Ascending aorta (tissue), 2 donors: ENCODE measurements at regions not wholly inside any gene's neighbourhood (a gene's known extent, or its start where the extent isn't known, plus 50 kb on each side); places are given as distances from the start of the nearest gene placed in this dataset.

Source experiments
- DNase-seq, 2 donors: peaks; one replicate each; pipeline ENCODE4 v3.0.0-alpha.2; 2019; ENCODE audit warnings: low spot score in 2 of 2
- H3K27ac ChIP-seq, 2 donors: fragments of 200-600 bp; sonication (generic); one replicate each; pipeline ENCODE4 v1.5.1; 2016 to 2017; ENCODE audit warnings: mild to moderate bottlenecking in 1 of 2
- H3K27me3 ChIP-seq: fragments of 200-600 bp; sonication (generic); one replicate; pipeline ENCODE4 v1.5.1; 2017
- H3K36me3 ChIP-seq, 2 donors: fragments of 200-600 bp; sonication (generic); one replicate each; pipeline ENCODE4 v1.5.1; 2016
- H3K4me1 ChIP-seq, 2 donors: fragments of 200-600 bp; sonication (generic); one replicate each; pipeline ENCODE4 v1.5.1; 2016 to 2017; ENCODE audit warnings: mild to moderate bottlenecking in 1 of 2
- H3K4me3 ChIP-seq, 2 donors: fragments of 200-600 bp; sonication (generic); one replicate each; pipeline ENCODE4 v1.5.1; 2016 to 2017; ENCODE audit warnings: mild to moderate bottlenecking in 1 of 2
- H3K9me3 ChIP-seq, 2 donors: fragments of 200-600 bp; sonication (generic); one replicate each; pipeline ENCODE4 v1.5.1; 2016
- CTCF ChIP-seq, 3 experiments: fragments of 200-600 bp in 2 of 3; fragments of 450-650 bp in 1 of 3; sonication (generic) in 2 of 3; IDR thresholded peaks; one replicate each; pipeline ENCODE4 v1.5.1; 2016 to 2019; ENCODE audit warnings: antibody characterized with exemption in 3 of 3, mild to moderate bottlenecking in 1 of 3, moderate library complexity in 1 of 3
- intact Hi-C: fragments of 100-400 bp; cut with DNase I; formaldehyde crosslinking; loops from one replicate; pipeline ENCODE4 v1.15.1; 2023

- no peak overlapping the region for H3K27ac ChIP-seq
- intact Hi-C loops, result loop anchor here (5.0 kb wide), 1 partner anchor 62 kb away; no protein-coding TSS in a partner anchor
- DNase-seq, result no peak
- no peak overlapping the region for H3K4me3 ChIP-seq
- H3K4me1 ChIP-seq, result peaks cover 0 to 8% of the 10 kb centered on the region in 2 donors
- no peaks in the 10 kb centered on the region for H3K36me3 ChIP-seq
- no peak for TF ChIP-seq CTCF (IDR thresholded peaks at IDR 0.05)
- no peaks in the 10 kb centered on the region for H3K9me3 ChIP-seq
- H3K27me3 ChIP-seq, result no peaks in the 10 kb centered on the region
These were observed 147.4 kb upstream of the RXFP1 start for GRCh38 chr4:158374318-158374717.

DNA sequence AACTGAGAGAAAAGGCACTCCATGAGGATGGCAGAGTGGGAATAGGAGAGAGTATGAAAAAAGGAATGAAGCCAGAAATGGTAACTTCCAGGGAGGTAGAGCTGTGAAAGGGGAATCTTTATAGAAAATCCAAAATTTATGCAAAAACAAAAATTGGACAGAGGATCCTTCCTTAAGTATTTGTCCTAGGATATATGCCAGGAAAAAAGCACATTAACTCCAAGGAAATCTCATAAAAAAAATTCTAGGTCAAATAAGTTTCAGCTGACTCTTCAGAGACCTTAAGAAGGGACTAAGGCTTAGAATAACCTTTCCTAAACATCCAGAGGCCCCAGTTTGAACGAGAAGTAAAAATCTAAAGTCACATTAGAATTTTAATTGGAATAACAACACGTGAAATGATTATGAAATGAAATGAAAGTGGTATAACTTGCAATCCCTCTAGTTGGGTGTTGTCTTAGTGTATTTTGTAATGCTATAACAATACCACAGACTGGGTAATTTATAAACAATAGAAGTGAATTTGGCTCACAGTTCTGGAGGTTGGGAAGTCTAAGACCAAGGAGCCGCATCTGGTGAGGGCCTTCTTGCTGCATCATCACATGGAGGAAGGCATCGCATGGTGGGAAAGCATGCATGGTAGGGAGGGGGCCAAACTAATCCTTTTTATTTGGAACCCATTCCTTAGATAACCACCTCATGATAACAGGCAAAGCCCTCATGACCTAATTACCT, 145.4 kb upstream of the RXFP1 start:
- Histone ChIP-seq H3K27ac (no peak overlapping the region), H3K4me1 (peaks cover 0 to 5% of the 10 kb centered on the region in 2 donors)
- intact Hi-C loops, result no loop called here

GRCh38 chr4:158384414-158384813, 137.3 kb upstream of the RXFP1 start:
- H3K9me3 ChIP-seq, result no peaks in the 10 kb centered on the region
- DNase-seq, result no peak
- H3K27me3 ChIP-seq, result no peaks in the 10 kb centered on the region
- H3K27ac ChIP-seq, result no peak overlapping the region
- intact Hi-C loops, result no loop called here
- no peak for TF ChIP-seq CTCF (IDR thresholded peaks at IDR 0.05)
- no peaks in the 10 kb centered on the region for H3K36me3 ChIP-seq
- no peak overlapping the region for H3K4me3 ChIP-seq
- peaks cover 0 to 3% of the 10 kb centered on the region in 2 donors for H3K4me1 ChIP-seq

More for the DNA sequence above, 145.4 kb upstream of the RXFP1 start:
- Histone ChIP-seq H3K36me3 (no peaks in the 10 kb centered on the region), H3K27me3 (no peaks in the 10 kb centered on the region), H3K4me3 (no peak overlapping the region), H3K9me3 (no peaks in the 10 kb centered on the region)
- DNase-seq, result no peak
- TF ChIP-seq CTCF (IDR thresholded peaks at IDR 0.05), result no peak

DNA sequence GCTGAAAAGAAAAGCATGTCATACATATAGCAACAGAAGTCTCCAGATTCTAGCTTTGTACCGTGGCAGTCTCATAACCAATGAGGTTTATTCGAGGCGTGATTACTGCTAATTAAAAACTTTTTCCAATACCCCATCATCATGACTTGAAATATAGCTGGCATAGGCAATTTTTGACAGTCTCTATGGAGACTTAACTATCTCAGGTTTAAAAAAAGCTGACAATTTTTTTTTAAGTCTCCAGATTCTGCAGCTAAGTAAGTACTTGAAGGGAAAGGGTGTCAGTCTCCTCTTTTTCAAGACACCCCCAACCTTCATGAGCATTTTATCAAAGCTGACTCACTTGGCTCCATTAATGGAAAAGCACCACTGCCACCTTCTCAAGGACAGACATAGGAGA, 126.3 kb upstream of the RXFP1 start:
- DNase-seq, result no peak
- H3K27me3 ChIP-seq, result no peaks in the 10 kb centered on the region
- H3K9me3 ChIP-seq, result no peaks in the 10 kb centered on the region
- no peaks in the 10 kb centered on the region for H3K36me3 ChIP-seq
- intact Hi-C loops, result no loop called here
- no peak overlapping the region for H3K4me3 ChIP-seq
- no peak overlapping the region for H3K27ac ChIP-seq
- TF ChIP-seq CTCF (IDR thresholded peaks at IDR 0.05), result no peak
- H3K4me1 ChIP-seq, result no peaks in the 10 kb centered on the region

DNA sequence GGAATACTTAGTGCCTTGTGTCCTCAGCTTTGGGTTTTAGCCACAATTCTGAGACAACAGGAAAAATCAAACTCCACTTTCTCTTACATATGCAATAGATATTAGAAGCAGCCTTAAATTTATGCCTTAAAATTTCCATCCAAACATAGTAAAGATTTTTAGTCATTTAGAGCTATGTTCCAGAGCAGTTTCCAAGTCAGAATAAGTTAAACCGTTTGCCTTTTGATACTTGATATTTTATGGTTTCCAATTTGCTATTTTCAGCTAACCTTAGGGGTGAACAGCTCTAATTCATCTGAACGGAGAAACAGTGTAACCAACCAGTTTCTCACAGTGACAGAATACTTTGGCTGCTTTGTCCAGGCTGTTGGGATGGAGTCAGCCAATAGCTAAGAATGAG, 125.8 kb upstream of the RXFP1 start:
- no peak for DNase-seq
- Histone ChIP-seq H3K4me1 (no peaks in the 10 kb centered on the region), H3K9me3 (no peaks in the 10 kb centered on the region), H3K27ac (no peak overlapping the region), H3K4me3 (no peak overlapping the region), H3K27me3 (no peaks in the 10 kb centered on the region), H3K36me3 (no peaks in the 10 kb centered on the region)
- intact Hi-C loops, result no loop called here
- TF ChIP-seq CTCF (IDR thresholded peaks at IDR 0.05), result no peak
